ENCODE measurements at regions not wholly inside any gene's neighbourhood (a gene's known extent, or its start where the extent isn't known, plus 50 kb on each side); places are given as distances from the start of the nearest gene placed in this dataset.

DNA sequence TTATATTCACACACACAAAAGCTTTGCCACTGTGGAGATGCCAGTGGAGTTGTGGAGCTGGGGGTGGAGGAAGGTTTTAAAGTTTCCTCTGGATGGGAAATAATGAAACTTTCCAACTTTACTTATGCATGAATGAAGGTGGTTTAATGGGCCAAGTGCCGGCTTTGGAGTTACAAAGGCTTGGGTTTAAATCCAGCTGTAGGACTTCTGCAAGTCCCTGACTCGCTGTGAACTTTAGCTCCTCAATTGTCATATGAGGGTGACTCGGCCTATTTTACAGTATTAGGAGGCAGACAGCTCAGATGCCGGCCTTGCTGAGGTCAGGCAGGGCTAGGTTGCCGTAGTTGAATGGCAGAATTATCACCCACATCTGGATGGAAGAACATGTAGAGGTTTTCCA lies 415.8 kb upstream of the TRIB2 start:
- DNase-seq (ENCODE audit: extremely low read depth in 1 of 2, low read depth in 1 of 2) = no peak

DNA sequence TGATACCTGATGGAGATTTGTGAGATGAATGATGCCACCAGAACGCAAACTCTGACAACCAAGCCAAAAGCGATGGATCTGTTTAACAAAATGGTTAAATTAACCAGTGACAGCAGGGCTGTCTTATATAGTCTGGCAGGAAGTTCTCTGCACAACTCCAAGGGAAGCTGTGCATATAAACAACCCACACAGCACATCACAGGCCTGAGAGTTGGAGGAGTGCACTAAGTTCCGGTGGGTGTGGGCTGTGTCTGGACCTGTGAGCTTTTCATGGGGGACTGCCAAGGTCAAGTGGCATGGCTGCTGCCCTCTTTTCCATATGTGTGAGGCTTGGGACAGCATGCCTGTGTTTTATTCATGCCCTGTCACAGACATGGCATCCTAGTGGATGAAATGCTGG lies 414.6 kb upstream of the TRIB2 start:
- DNase-seq (ENCODE audit: extremely low read depth in 1 of 2, low read depth in 1 of 2) = no peak

DNA sequence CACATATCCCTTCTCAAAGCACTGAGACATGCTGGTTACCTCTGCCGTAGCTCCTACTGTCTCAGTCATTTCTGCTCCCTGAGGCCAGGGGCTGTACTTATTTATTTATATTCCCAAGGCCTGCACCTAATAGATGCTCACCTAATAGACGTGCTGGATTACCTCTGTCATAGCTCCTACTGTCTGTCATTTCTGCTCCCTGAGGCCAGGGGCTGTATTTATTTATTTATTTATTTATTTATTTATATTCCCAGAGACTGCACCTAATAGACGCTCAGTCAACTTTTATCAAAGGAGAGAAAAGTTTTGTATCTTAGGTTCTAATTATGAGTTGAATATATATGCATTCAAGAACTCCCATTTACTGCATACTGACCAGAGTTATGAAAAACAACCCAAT lies 414.0 kb upstream of the TRIB2 start:
- no peak for DNase-seq (ENCODE audit: extremely low read depth in 1 of 2, low read depth in 1 of 2)

DNA sequence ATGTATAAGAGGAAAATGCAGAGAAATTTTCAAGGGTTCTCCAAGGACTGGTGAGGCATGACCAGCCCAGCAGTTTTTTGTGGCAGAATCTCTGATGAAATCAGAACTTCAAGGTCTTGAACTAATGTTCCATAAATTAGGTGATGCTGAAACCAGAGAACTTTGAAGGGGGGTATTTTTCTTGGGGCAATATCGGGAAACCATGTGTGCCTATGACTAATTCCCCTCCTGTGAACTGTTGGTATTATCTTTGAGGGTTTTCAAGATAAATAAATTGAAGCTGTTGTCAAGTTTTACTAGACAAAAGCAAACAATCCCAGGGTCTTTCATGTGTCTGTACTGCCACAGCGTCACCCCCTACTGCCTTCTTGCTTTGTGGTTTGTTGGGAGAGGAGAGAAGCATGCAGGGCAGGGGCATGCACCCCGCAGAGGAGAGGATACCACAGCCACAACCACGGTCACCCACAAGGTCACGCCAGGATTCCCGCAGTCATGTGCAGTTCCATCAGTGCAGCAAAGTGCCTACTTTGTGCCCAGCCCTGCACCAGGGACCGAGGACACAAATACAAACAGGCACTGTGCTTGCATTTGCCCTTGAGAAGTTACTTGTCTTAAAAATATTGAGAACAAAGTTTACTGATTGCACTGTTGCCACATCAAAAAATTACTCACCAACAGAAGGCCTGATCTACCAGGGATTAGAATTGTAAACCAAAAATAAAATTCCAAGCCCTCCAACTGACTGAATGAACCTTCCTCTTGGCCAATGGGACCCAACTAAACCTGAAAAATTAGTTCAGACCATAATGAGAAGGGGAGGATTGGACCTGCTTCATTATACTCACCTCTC lies 413.3 kb upstream of the TRIB2 start:
- no peak for DNase-seq (ENCODE audit: extremely low read depth in 1 of 2, low read depth in 1 of 2)

DNA sequence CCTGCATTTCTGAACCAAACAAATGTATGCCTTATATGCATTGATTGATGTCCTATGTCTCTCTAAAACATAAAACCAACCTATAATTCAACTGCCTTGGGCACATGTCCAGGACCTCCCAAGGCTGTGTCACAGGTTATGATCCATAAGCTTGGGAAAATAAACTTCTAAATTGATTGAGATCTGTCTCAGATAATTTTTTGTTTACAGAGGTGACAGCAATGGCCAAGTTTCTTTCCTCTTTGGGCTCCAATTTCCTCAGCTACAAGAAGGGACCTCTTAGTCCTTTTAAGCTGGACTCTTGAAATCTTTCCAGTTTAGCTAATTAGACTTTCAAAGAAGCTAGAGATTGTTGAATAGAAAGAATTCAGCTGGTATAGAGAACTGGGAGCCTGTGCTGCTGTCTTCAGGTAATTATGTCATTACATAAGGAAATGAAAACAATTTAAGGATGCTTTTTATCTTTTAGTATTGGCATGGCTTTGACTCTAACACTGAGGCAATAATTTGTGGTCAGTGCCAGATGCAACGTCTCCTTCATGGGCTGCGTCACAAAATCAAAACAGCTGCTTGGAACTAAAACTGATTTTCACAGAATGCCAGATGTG lies 412.1 kb upstream of the TRIB2 start:
- no peak for DNase-seq (ENCODE audit: extremely low read depth in 1 of 2, low read depth in 1 of 2)

DNA sequence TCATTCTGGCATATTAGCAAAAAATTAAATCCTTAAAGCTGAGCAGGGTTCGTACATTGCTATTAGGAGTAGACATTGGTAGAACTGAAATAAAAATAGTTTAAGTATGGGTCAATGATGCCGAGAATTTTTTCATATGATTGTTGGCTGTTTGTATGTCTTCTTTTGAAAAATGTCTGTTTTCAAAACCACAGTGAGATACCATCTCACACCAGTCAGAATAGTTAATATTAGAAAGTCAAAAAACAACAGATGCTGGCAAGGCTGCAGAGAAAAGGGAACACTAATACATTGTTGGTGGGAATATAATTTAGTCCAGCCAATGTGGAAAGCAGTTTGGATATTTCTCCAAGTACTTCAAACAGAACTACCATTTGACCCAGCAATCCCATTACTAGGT lies 410.8 kb upstream of the TRIB2 start:
- DNase-seq (ENCODE audit: extremely low read depth in 1 of 2, low read depth in 1 of 2) = no peak

DNA sequence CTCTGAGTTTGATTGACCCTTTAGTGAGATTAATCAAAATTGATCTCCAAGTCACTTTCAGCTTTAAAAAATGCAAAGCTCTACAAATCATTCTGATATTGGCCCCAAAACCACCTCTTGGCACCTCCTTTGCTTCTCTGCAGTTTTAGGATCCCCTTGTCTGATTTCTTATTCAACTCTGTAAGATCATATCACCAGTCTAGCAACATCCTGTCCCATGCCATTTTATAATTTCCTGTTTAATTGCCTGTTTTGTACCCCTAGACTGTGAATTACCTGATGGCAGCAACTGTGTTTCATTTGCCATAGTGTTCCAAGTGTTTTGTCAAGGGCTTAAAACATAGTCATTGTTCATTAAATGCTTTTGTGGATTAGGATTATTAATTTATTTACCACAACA lies 406.3 kb upstream of the TRIB2 start:
- DNase-seq (ENCODE audit: extremely low read depth in 1 of 2, low read depth in 1 of 2) = no peak

DNA sequence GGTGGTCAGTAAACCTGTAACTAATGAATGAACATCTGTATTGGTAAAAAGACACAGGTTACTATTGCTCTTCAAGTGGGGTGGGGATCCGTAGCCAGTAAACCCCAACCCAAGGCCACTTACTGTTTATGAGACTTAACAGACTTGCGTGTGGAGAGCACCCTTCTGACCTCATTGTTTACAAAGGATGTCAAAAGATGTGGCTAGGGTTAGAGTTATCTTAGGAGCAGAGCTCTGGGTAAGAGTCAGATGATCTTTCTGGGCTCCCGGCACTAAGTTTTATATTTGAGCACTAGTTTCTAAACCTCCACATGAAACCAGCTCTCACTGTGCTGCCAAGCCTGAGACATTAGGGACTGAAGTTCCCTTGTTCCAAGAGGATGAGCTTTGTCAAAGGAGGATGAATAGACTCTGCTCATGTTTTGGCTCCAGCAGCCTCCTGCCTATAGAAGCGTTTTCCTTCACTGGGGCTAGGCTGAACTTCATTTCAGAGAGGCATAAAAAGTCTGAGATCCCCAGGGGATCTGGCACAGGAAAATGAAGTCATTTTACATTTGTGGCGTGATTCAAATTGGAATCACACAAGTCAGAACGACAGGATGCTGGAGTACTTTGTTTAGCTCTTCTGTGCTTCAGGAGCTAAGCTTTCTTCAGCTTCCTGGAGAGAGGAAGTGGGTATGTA lies 403.1 kb upstream of the TRIB2 start:
- no peak for DNase-seq (ENCODE audit: extremely low read depth in 1 of 2, low read depth in 1 of 2)

DNA sequence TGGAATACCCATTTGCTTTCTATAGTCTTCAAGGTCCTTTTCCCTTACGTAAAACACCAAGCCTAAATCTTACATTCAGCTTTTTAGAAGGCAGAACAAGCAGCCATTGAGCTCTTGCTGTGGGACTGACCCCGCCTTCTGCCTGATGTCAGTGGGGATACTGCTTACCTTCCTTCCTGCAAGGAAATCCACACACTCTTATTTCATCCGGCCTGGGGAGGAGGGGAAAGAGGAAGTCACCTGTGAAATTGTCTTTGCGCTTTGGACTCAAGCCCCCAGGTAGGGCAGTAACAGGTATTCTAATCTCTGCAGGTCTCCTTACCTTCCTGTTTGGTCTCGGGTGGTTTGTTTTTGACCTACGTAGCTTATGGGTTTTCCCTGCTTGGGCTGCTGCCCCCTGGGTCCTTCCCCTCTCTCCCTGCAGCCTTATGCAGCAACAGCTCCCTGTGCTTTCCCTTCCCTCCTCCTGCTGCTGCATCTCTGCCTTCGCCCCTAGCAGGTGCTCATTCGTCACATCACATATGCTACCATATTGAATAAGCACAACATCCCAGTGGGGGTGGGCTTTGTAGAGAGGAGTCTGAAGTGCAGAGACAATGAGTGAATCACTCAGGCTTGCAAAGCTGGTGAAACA lies 402.5 kb upstream of the TRIB2 start:
- DNase-seq (ENCODE audit: extremely low read depth in 1 of 2, low read depth in 1 of 2) = no peak

DNA sequence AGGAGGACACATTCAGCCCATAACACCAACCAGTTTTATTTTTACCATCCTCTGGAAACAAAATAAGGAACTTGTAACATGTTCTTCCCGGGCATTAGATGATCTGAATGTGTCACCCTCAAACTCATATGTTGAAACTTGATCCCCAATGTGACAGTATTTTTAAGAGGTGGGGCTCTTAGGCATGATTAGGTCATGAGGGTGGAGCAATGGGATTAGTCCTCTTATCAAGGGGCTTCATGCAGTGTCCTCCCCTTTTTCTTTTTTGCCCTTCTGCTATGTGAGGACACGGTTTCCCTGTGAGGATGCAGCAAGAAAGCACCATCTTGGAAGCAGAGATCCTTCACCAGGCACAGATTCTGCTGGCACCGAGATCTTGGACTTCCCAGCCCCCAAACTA lies 401.5 kb upstream of the TRIB2 start:
- DNase-seq (ENCODE audit: extremely low read depth in 1 of 2, low read depth in 1 of 2) = no peak

DNA sequence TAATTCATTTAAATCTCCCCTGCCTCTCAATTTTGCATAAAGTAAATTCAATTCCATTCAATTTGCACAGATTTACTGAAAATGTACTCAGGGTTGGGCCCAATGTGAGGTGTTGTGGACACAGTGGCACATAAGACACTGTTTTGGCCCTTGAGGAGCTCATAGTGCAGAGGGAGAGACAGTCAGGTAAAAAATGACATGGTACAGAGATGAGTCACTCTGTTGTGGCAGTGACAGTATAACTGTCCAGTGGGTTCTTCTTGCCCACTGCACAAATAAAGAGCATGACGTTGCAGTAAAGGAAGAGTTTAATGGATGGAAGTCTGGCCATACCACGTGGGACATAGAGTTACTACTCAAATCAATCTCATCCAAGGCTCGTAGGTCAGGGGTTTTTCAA lies 400.3 kb upstream of the TRIB2 start:
- DNase-seq (ENCODE audit: extremely low read depth in 1 of 2, low read depth in 1 of 2) = no peak

DNA sequence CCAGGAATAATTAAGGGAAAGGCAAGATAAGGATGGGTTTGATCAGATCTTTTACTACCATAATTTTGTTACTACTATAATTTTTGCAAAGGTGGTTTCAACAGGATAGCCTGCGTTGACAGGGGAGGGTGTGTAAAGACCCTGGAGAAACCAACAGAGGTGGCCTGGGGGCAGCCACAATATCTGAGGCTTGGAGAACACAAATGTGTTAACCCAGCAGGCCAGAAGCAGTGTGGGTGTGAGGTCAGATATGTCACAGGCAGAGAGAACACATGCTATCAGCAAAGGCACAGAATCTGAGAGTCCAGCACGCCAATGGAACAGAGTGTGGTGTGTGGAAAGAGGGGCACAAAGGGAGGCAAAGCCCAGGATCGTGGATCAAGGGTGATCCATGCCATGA lies 399.4 kb upstream of the TRIB2 start:
- DNase-seq (ENCODE audit: extremely low read depth in 1 of 2, low read depth in 1 of 2) = no peak

DNA sequence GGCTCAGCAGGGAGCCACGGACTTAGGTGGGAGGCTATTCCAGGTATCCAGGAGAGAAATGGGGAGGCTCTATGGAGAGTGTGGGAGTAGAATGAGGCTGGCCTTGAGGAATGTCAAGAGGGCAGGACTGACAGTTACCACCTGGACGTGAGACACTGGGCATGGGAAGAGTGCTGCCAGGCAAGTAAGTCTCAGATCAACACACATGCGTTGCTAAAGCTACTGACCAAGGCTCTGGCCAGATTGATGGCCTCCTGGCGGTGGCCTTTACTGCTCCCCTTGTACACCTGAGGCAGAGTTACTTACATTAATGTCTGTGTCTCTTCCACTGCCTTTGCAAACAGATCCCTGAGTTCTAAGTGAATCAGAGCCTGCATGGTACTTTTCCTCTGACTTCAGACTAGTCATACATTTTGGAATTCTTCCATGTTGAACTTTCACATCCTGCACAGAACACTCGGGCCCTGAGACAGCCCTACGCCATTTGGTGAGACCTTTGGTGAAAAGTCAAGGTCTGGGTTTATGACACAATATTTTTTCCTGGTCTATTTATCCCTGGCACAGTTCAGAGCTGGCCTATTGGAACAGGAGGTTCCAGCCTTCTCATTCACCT lies 398.8 kb upstream of the TRIB2 start:
- DNase-seq (ENCODE audit: extremely low read depth in 1 of 2, low read depth in 1 of 2) = no peak

DNA sequence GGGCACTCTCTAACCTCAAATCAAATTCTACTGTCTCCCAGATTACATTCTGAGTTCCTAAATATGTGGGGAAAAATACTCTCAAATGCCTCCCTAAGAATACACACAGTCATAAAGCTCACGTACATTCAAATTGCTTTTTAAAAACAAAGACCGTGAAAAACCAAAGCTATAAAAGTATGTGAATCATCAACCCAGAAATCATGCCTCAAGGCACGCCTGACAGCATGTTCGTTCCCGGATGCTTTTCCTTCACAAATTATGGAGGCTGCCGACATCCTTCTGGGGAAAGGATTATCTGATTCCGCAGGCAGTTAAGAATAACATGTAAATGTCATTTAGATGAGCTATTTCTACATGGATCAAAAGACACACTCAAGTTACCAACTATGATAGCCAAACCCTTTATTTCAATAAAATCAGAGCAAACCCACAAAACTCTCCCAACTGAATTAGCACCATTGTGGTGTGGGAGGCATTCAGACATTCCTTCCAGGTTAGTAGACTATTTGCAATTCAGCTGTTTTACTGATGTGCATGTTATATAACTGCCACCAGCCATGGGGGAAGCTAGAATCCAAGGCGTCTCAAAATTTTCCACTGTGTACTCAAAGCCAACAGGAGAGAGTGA lies 398.2 kb upstream of the TRIB2 start:
- no peak for DNase-seq (ENCODE audit: extremely low read depth in 1 of 2, low read depth in 1 of 2)

DNA sequence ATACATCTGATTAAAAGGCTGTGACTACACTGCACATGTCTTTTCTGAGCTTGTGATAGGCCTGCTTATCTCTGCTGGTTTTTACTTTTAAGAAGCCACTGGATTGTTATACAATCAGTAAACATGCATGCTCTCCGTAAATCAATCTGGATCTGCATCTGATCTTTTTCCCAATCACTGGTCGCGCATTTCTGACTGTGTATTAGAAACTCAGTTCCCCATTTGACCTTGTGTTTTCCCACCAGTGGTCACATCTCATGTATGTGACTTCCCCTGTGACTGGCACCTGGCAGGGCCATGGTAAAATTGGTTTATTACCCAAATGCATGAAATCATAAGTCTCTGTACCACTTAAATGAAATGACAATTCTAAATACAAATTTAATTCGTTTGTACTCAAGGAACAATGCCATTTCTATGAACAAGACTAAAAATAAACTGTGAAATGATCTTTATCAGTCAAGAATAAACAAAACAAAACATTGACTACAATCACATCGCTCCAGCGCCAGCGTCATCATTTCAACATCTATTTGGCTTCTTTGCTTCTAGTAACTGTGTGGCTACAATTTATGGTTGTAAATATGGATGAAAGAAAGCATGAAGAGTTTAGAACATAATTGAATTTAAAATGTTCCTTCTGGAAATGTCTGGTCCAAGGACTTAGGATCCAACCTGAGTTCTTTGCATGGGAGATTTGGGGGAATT lies 396.6 kb upstream of the TRIB2 start:
- DNase-seq (ENCODE audit: extremely low read depth in 1 of 2, low read depth in 1 of 2) = no peak

DNA sequence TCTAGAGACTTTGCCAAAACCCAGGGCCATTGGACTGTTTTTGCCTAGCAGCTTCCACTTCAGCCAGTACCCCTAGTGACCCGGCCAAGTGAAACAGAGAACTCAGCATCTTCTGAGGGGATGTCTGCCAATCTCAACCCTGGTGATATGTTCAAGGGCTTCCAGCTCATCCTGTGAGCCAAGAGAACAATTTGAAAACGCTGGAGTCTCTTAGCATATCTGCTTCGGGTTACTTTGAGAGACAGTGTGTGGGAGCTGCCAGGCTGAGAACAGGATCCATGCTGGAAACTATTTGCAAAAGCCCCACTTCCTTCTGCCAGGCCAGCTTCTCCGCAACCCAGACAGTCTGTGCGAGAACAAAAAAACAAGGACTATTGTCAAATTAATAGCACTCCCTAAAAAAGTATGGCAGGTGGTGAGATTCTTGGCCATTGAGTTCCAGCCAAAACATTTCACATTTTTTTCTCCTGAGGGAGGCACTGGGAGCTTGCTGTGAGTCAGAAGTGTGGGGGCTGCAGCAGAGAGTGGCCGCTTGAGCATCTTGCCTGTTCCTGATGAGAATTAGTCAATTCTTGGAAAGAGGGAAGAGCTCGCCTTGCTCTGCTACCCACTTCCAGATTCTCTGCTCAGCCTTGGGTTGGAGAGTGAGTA lies 395.6 kb upstream of the TRIB2 start:
- DNase-seq (ENCODE audit: extremely low read depth in 1 of 2, low read depth in 1 of 2) = no peak

DNA sequence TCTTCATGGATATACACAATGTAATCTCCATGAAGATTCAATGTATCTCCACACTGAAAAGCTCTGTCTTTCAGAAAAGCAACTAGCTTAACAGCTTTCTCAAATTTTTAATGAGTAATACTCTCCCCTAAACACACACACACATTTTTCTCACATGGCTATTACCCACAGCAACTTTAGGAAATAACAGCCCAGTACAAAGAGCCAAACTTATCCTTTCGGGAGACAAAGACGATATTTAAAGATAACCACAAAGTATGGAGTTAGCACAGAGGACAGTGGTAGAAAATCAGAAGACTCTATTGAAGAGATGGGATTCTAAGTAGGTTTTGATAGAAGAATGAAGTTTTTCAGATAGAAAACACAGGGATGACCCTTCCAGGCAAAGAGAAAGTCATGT lies 394.9 kb upstream of the TRIB2 start:
- DNase-seq (ENCODE audit: extremely low read depth in 1 of 2, low read depth in 1 of 2) = no peak

DNA sequence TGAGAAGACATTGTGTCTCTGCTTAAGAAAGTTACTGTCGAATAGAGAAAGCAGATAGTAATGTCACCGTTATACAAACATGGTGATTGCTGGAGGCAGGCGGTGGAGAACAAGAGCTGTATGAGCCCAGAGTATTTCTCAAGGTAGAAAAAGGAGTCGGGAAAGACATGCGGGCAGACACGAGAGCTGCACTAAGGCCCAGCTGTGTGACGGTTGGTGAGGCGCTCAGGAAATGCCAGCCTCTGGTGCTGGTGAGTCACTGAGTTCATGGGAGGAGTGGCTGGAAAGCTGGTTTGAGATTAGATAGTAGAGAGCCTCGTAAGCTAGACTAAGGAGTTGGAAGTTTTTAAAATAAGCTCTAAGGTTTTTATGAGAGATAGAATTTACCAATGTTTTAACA lies 390.9 kb upstream of the TRIB2 start:
- DNase-seq (ENCODE audit: extremely low read depth in 1 of 2, low read depth in 1 of 2) = no peak

DNA sequence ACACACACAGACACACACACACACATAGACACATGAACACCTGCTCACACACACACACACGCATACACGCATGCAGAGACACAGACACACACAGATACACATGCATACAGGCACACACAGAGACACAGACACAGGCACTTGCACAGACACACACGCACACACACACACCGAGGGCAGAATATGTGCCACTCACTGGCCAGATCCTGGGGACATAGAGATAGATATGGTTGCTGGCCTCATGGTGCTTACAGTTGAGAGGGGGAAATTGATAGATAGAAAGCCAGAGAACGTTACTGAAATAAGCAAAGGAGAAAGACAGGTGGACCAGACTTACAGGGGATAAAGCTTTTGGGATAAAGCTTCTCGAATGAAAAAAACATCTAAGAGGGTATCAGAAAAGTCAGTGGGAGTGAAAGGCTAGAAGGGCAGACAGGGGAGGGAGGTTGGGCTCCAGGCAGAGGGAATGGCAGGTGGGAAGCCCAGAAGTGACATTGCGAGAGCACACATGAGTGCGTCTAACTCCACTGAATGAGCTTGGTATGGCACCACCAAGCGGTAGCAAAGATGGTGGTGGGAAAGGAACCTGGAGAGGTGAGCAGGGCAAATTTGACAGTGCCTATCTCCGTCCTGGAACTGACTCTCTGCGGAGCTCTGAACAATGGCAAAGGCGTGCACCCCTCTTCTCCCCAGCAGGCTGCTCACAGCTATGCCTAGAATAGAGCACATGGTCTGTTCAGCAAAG lies 390.1 kb upstream of the TRIB2 start:
- no peak for DNase-seq (ENCODE audit: extremely low read depth in 1 of 2, low read depth in 1 of 2)
